Stomach (tissue), 8 donors: ENCODE measurements at regions not wholly inside any gene's neighbourhood (a gene's known extent, or its start where the extent isn't known, plus 50 kb on each side); places are given as distances from the start of the nearest gene placed in this dataset.
A peak's percentile ranks its signal among the peaks of the same experiment; 100 is the strongest.
"Not testable (repeated sequence)": the region's sequence is repeated elsewhere in the genome, so short reads cannot be mapped to it uniquely, and the experiment has no call there.

Experiments
- DNase-seq, 2 donors: peaks; one replicate each; pipeline versions ENCODE4 v3.0.0 to v3.0.0-alpha.2; 2013 to 2019
- H3K27ac ChIP-seq, 5 donors: fragments of 200-600 bp in 4 of 5; sonication (generic) in 4 of 5; one replicate each; pipeline ENCODE4 v1.5.1; 2013 to 2019; ENCODE audit warnings: mild to moderate bottlenecking in 1 of 5, moderate library complexity in 1 of 5
- H3K27me3 ChIP-seq, 3 donors: fragments of 200-600 bp; sonication (generic); one replicate each; pipeline ENCODE4 v1.5.1; 2017 to 2019; ENCODE audit warnings: mixed run types in 1 of 3
- H3K36me3 ChIP-seq, 4 donors: fragments of 200-600 bp; sonication (generic); 1 replicate in 3 of 4; 2 replicates in 1 of 4; pipeline ENCODE4 v1.5.1; 2016 to 2019
- H3K4me1 ChIP-seq, 4 donors: fragments of 200-600 bp; sonication (generic); one replicate each; pipeline ENCODE4 v1.5.1; 2016 to 2019
- H3K4me3 ChIP-seq, 4 donors: fragments of 200-600 bp; sonication (generic) in 3 of 4; one replicate each; pipeline ENCODE4 v1.5.1; 2016 to 2019; ENCODE audit warnings: mild to moderate bottlenecking in 1 of 4
- H3K9me3 ChIP-seq, 4 donors: fragments of 200-600 bp; sonication (generic); one replicate each; pipeline ENCODE4 v1.5.1; 2016 to 2019
- CTCF ChIP-seq, 7 experiments: fragments of 450-650 bp in 4 of 7; fragments of 200-600 bp in 3 of 7; sonication (generic) in 3 of 7; IDR thresholded peaks; one replicate each; pipeline ENCODE4 v1.5.1; 2016 to 2019; ENCODE audit warnings: antibody characterized with exemption in 7 of 7, control low read depth in 2 of 7, mild to moderate bottlenecking in 1 of 7
- EP300 ChIP-seq: sonication (generic); formaldehyde crosslinking; IDR thresholded peaks from one replicate; pipeline ENCODE4 v1.6.1; 2017; ENCODE audit warnings: antibody characterized with exemption
- POLR2A ChIP-seq, 4 donors: fragments of 450-650 bp; IDR thresholded peaks; one replicate each; pipeline ENCODE4 v1.6.1; 2016; ENCODE audit warnings: antibody characterized with exemption in 4 of 4, control low read depth in 2 of 4, mild to moderate bottlenecking in 1 of 4, moderate library complexity in 1 of 4
- POLR2AphosphoS5 ChIP-seq, 3 donors: sonication (generic); formaldehyde crosslinking; IDR thresholded peaks; one replicate each; pipeline ENCODE4 v1.6.1; 2016; ENCODE audit warnings: antibody characterized with exemption in 3 of 3
- WGBS, 5 donors: extraction: QIAGEN DNeasy Blood & Tissue Kit in 3 of 5; methylation state at CpG; one replicate each; pipeline versions ENCODE4 v1.1.5 to v1.1.7; 2013 to 2018; 5-methylcytosine and 5-hydroxymethylcytosine counted together
- intact Hi-C: fragments of 100-400 bp; cut with DNase I; formaldehyde crosslinking; loops from one replicate; pipeline ENCODE4 v1.15.1; 2023; ENCODE audit warnings: low total_unique reads
- donor health status: healthy with polysubstance abuse.
- donor health status: Bipolar disorder and iron deficiency.
- donor health status: healthy.

- intact Hi-C loops, result no loop called here
- Histone ChIP-seq H3K4me3 (no peak overlapping the region), H3K36me3 (no peaks in the 10 kb centered on the region), H3K27me3 (no peaks in the 10 kb centered on the region), H3K4me1 (no peaks in the 10 kb centered on the region), H3K9me3 (no peaks in the 10 kb centered on the region), H3K27ac (no peak overlapping the region)
- TF ChIP-seq EP300 (no peak), CTCF (IDR thresholded peaks at IDR 0.05) (no peak), POLR2A (IDR thresholded peaks at IDR 0.05) (no peak), POLR2AphosphoS5 (IDR thresholded peaks at IDR 0.05) (peak in 1 of 3 donors; percentile 19)
- WGBS, 5 donors, result 50 to 66% (median 57%) methylated on average over 4 of the region's 4 CpGs
- DNase-seq, result peak in 1 of 2 donors; percentile 40
Measured at GRCh38 chr2:67159929-67160328, 237.2 kb upstream of the ETAA1 start.

GRCh38 chr2:67164771-67165522 is 232.2 kb upstream of the ETAA1 start:
- no peaks in the 10 kb centered on the region for H3K4me1 ChIP-seq
- TF ChIP-seq POLR2A (IDR thresholded peaks at IDR 0.05) (no peak), EP300 (no peak), POLR2AphosphoS5 (IDR thresholded peaks at IDR 0.05) (no peak), CTCF (IDR thresholded peaks at IDR 0.05) (no peak)
- no peaks in the 10 kb centered on the region for H3K9me3 ChIP-seq
- no peak overlapping the region for H3K27ac ChIP-seq
- no peaks in the 10 kb centered on the region for H3K27me3 ChIP-seq
- intact Hi-C loops, result no loop called here
- no peaks in the 10 kb centered on the region for H3K36me3 ChIP-seq
- no peak overlapping the region for H3K4me3 ChIP-seq
- no peak for DNase-seq
- WGBS, 5 donors, result 67 to 81% (median 77%) methylated on average over 4 of the region's 4 CpGs

GRCh38 chr2:67165523-67165990 is 231.6 kb upstream of the ETAA1 start:
- no peak for TF ChIP-seq POLR2AphosphoS5 (IDR thresholded peaks at IDR 0.05)
- TF ChIP-seq CTCF (IDR thresholded peaks at IDR 0.05), result no peak
- no peak for TF ChIP-seq POLR2A (IDR thresholded peaks at IDR 0.05)
- TF ChIP-seq EP300, result no peak
- no peaks in the 10 kb centered on the region for H3K4me1 ChIP-seq
- no peaks in the 10 kb centered on the region for H3K27me3 ChIP-seq
- DNase-seq, result no peak
- intact Hi-C loops, result no loop called here
- H3K36me3 ChIP-seq, result no peaks in the 10 kb centered on the region
- no peak overlapping the region for H3K27ac ChIP-seq
- no peaks in the 10 kb centered on the region for H3K9me3 ChIP-seq
- H3K4me3 ChIP-seq, result no peak overlapping the region

GRCh38 chr2:67166511-67166910 is 230.6 kb upstream of the ETAA1 start:
- H3K27me3 ChIP-seq, H3K4me1 ChIP-seq, DNase-seq, H3K27ac ChIP-seq, intact Hi-C loops, H3K9me3 ChIP-seq, H3K4me3 ChIP-seq, H3K36me3 ChIP-seq: not testable (repeated sequence)
- 80 to 90% (median 82%) methylated on average over 2 of the region's 2 CpGs for WGBS, 5 donors

- 88 to 92% (median 90%) methylated on average over 6 of the region's 6 CpGs for WGBS, 5 donors
- Histone ChIP-seq H3K27me3 (no peaks in the 10 kb centered on the region), H3K36me3 (no peaks in the 10 kb centered on the region), H3K4me1 (no peaks in the 10 kb centered on the region), H3K4me3 (no peak overlapping the region), H3K9me3 (no peaks in the 10 kb centered on the region), H3K27ac (no peak overlapping the region)
- intact Hi-C loops, result no loop called here
- no peak for DNase-seq
- TF ChIP-seq POLR2AphosphoS5 (IDR thresholded peaks at IDR 0.05) (no peak), EP300 (no peak), POLR2A (IDR thresholded peaks at IDR 0.05) (no peak), CTCF (IDR thresholded peaks at IDR 0.05) (no peak)
Measured at GRCh38 chr2:67169417-67170140, 227.6 kb upstream of the ETAA1 start.
